ENCODE measurements at regions not wholly inside any gene's neighbourhood (a gene's known extent, or its start where the extent isn't known, plus 50 kb on each side); places are given as distances from the start of the nearest gene placed in this dataset.

DNA sequence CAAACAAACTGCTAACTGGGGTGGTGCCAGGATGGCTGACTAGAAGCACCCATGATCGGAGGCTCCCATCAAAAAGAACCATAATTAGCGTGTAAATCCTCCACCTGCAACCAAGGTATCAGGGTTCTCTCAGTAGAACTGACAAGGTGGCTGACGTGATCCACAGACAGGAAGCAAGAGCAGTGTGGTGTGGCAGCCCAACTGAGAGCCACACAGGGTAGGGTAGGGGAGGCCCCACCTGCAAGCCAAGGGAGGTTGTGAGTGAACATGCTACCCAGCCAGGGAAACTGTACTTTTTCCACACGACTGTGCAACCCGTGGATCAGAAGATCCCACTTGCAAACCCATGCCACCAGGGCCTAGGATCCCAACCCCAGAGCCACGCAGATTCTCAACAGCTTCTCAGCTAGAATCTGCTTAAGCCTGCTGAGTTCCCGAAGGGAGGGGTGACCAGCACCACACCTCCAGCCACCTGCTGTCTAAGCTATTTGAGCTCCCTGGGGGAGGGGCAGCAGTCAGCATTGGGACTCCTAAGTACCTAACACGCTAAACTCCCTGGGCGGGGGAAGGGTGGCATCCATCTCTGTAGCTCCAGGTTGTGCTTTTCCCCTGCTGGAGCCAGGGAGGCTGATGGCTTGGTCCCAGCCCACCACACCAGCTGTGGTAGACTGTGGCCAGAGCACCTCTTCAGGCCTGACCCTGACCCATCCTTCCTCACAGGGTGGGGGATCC lies 425.1 kb downstream of the GPM6A start:
- DNase-seq = no peak
- TF ChIP-seq POLR2A (IDR thresholded peaks at IDR 0.05; ENCODE audit: low read length) (no peak), GATA1 (IDR thresholded peaks at IDR 0.05; ENCODE audit: low read depth, low read length) (no peak)

DNA sequence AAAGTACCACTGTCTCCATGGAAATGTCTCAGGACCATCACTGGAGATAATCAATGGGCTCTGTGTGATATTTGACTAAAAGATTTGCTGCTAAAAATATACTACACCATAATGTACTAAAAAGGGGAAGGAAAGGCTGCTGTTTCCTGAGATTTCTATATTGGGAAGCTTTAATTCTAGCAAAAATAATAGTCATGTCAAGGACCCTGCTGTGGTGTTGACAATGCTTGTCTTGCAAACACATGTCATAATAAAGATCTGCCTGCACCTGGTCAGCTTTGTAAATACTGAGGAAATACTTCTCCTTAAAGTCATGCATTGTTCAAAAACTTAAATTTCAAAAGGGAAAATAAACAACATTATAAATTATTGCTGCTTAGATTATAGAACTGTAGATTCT lies 417.9 kb downstream of the GPM6A start:
- DNase-seq = no peak
- TF ChIP-seq POLR2A (IDR thresholded peaks at IDR 0.05; ENCODE audit: low read length) = no peak
- TF ChIP-seq GATA1 (IDR thresholded peaks at IDR 0.05; ENCODE audit: low read depth, low read length) = no peak

DNA sequence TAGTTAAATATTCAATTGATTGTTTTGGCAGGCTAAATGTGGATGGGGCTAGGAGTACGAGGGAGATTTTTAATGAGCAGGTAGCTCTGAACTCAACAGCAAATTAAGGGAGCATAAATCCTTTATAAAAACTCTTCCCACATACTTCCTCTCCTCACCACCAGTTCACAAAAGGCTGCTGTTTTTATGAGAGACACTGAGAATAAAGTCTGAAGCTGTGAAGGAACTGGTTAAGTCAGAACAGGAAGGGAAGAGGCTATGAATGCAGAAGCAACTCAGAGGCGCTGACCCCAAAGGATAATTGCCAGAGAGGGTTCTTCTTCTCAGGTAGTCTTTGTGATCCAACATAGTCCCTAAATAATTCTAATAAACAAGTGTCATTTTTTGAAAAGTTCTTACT lies 406.1 kb downstream of the GPM6A start:
- no peak for TF ChIP-seq GATA1 (IDR thresholded peaks at IDR 0.05; ENCODE audit: low read depth, low read length)
- no peak for DNase-seq

DNA sequence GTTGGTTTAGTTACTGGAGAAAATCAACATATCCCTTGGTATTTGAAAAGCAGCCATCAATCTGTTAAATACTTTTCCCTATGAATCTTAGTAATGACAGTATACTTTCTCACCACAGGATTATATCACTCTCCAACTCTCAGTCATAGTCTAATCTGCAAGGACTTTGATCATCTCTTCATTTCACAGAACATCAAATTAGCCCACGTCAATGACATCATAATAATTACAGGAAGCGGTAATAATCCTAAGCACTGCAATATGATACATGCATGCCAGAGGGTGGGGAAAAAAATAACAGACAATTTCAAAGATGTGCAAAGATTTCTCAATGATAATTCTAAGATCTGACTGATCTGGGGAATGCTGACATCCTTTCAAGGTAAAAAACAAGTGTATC lies 404.1 kb downstream of the GPM6A start:
- no peak for TF ChIP-seq POLR2A (IDR thresholded peaks at IDR 0.05; ENCODE audit: low read length)
- TF ChIP-seq GATA1 (IDR thresholded peaks at IDR 0.05; ENCODE audit: low read depth, low read length) = no peak
- no peak for DNase-seq

DNA sequence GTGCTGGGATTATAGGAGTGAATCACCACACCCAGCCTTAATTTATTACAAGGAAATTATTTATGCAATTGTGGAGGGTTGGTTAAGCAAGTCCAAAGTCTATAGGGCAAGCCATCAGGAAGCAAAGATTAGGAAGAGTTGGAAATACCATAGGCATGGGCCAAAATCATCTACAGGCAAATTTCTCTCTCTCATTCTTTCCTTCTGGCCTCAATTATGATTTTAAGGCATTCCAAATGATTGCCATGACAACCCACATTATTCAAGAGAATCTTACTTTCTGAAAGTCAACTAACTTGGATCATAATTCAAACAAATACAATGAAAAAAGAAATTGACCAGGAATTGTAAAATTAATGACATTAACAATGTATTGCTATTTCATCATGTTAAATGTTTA lies 400.8 kb downstream of the GPM6A start:
- no peak for DNase-seq

DNA sequence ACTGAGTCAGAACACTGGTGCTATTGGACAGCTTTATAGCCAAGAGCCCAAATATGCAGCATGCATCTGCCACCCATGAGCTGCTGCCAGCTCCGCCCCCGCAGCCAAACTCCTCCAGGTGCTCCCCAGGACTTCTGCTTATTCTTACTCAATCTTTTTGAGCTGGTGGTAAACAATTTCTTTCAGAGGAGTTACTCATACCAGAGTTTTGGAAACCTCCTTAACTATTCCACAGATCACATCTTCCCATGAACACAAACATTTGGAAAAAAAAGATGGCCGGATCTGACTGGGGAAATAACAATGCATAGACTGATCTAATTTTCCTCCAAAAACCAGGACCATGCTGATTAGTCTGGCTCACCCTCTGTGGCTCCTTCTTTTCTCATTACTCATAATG lies 399.9 kb downstream of the GPM6A start:
- no peak for TF ChIP-seq POLR2A (IDR thresholded peaks at IDR 0.05; ENCODE audit: low read length)
- TF ChIP-seq GATA1 (IDR thresholded peaks at IDR 0.05; ENCODE audit: low read depth, low read length) = no peak
- no peak for DNase-seq

More for the DNA sequence above, 400.8 kb downstream of the GPM6A start:
- TF ChIP-seq GATA1 (IDR thresholded peaks at IDR 0.05; ENCODE audit: low read depth, low read length) (no peak), POLR2A (IDR thresholded peaks at IDR 0.05; ENCODE audit: low read length) (no peak)

DNA sequence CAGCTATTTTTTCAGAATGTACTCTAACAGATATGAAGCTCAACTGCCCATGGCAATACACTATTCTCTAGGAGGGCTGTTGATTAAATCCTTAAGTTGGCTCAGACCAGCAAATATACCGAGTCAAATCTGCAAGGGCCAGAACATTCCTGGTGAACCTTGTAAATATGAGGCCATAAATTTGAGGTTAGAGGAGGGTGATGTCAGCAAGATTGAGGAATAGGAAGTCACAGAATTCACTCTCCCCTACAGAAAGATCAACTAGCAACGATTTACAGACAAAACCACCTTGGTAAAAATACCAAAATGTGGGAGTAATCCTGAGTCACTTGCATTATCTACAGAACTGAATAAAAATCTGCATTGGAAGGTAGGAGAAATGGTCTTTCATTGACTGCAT lies 399.3 kb downstream of the GPM6A start:
- TF ChIP-seq POLR2A (IDR thresholded peaks at IDR 0.05; ENCODE audit: low read length) (no peak), GATA1 (IDR thresholded peaks at IDR 0.05; ENCODE audit: low read depth, low read length) (no peak)
- DNase-seq = no peak

DNA sequence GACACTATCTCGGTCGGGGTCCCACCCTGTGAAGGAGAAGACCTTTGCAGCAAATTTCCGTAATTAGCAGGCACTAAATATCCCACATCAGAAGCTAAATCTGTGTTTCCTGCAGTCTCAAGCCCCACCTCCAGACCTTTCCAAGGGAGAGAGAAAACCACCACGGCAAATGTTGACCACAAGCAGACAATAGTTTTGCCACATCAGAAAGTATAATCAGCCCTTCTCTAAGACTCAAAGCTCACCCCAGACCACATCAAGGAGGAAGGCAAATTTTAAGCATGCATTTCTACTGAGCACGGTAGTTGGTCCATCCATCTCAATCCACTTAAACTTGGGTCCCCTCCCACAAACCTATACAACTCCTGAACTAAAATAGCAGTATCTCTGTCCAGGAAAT lies 398.5 kb downstream of the GPM6A start:
- DNase-seq = no peak
- TF ChIP-seq GATA1 (IDR thresholded peaks at IDR 0.05; ENCODE audit: low read depth, low read length) (no peak), POLR2A (IDR thresholded peaks at IDR 0.05; ENCODE audit: low read length) (no peak)

DNA sequence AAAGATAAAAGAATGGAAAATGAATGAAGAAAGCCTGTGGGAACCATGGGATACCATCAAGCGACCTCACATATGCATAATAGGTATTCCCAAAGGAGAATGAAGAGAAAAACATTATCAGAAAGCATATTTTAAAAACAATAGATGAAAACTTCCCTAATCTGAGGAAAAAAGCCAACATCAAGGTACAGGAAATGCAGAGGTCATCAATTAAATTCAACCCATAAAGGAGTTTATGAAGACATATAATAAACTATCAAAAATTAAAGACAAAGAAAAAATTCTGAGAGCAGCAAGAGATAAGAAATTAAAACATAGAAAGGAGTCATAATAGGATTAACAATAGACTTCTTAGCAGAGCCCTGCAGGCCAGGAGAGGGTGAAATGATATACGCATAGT lies 397.5 kb downstream of the GPM6A start:
- DNase-seq = no peak
- no peak for TF ChIP-seq GATA1 (IDR thresholded peaks at IDR 0.05; ENCODE audit: low read depth, low read length)
- TF ChIP-seq POLR2A (IDR thresholded peaks at IDR 0.05; ENCODE audit: low read length) = no peak

DNA sequence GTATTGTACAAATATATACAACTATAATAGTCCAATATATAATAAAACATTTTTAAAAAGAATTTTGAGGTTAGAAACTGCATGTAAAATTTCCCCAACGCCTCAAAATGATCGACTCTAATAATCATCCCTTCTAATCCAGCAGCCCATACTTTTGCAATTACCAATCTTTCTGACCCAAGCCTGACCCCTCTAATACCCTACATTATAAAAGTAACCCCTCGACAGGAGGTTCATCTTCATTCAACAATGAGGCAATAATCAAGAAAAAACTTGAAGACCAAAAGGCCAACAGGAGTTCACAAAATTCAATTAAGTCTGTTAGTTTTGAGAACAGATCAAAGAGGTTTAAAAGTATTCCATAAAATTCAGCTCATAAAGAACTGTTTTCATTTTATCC lies 393.5 kb downstream of the GPM6A start:
- TF ChIP-seq GATA1 (IDR thresholded peaks at IDR 0.05; ENCODE audit: low read depth, low read length) (no peak), POLR2A (IDR thresholded peaks at IDR 0.05; ENCODE audit: low read length) (no peak)
- no peak for DNase-seq

DNA sequence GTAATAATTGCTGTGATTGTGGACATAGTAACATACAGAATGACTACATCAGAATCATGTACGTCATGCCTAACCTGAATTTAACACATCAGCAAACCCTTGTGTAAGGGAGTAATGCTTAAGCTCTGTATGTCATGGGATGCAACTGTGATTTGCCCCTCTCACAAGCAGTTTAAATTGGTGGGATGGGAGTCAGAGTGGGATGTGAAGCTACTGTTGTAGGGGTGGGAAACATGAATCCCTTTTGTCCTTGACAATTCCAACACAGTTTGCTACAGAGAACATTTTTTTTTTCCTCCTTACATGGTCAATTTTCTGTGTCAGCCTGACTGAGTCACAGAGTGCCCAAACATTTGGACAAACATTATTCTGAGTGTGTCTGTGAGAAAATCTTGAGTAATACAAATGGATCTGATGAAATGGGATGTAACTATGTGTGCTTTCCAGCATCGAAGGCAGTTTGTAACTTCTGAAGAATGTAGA lies 392.8 kb downstream of the GPM6A start:
- no peak for DNase-seq

DNA sequence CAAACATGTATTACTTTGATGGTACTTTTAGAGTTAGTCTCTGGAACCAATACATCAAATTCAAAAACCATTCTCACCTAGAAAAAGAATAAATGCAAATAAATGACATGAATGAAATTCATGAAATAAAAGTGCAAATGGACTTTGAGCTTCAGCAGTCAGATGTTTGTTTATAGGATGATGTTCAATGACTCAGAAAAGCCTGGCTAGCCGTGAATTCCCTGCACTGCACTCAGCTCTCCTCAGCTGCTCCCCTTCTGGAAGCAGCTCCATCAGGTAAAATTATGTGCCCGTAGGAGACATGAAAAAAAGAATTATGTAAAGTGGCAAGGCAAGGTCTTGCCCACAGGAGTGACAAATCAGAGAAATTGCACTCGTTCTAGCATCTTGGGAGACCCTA lies 390.6 kb downstream of the GPM6A start:
- no peak for TF ChIP-seq POLR2A (IDR thresholded peaks at IDR 0.05; ENCODE audit: low read length)
- no peak for TF ChIP-seq GATA1 (IDR thresholded peaks at IDR 0.05; ENCODE audit: low read depth, low read length)
- no peak for DNase-seq

More for the DNA sequence above, 392.8 kb downstream of the GPM6A start:
- TF ChIP-seq GATA1 (IDR thresholded peaks at IDR 0.05; ENCODE audit: low read depth, low read length) (no peak), POLR2A (IDR thresholded peaks at IDR 0.05; ENCODE audit: low read length) (no peak)

DNA sequence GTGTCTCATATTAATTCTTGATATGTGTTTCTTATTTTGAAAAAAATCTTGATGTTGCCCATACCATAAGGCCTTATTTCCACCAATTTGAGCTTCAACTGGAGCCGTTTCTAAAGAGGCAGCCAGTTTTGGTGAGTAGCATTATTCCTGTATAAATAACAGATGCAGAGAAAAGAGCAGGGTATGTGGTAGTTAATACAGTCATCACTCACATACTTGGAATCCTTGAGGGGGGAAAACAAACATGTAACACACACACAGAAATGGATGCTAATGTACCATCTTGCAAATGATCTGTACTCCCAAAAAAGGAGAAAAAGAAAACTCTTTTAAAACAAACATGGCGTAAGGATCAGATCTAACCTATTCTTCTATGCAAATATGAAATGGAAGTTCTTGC lies 389.7 kb downstream of the GPM6A start:
- TF ChIP-seq POLR2A (IDR thresholded peaks at IDR 0.05; ENCODE audit: low read length) = no peak
- TF ChIP-seq GATA1 (IDR thresholded peaks at IDR 0.05; ENCODE audit: low read depth, low read length) = no peak

DNA sequence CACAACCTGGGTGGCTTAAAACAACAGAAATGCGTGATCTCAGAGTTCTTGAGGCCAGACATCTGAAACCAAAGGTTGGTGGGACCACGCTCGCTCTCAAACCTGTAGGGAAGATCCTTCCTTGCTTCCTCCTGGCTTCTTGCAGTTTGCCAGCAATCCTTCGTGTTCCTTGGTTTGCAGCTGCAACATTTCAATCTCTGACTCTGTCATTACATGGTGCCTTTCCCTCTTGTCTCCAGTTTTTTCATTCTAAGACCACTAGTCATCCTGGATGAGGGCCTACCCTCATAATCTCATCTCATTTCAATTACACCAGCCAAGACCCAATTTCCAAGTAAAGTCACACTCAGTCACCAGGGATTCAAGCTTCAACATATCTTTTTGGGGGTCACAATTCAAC lies 388.0 kb downstream of the GPM6A start:
- no peak for DNase-seq
- TF ChIP-seq POLR2A (IDR thresholded peaks at IDR 0.05; ENCODE audit: low read length) (no peak), GATA1 (IDR thresholded peaks at IDR 0.05; ENCODE audit: low read depth, low read length) (no peak)

More for the DNA sequence above, 389.7 kb downstream of the GPM6A start:
- no peak for DNase-seq

DNA sequence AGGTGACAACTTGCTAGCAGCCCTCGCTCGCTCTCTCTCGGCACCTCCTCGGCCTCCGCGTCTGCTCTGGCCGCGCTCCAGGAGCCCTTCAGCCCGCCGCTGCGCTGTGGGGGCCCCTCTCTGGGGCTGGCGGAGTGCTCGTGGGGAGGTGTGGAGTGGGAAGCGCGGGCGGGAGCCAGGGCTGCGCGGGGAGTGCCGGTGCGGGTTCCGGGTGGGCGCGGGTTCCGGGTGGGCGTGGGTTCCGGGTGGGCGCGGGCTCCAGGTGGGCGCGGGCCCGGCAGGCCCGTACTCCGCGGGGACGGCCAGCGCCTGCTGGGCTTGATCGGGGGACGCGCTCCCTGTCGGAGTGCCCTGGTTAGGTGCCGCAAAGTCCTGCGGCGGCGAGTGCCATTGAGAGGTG lies 384.3 kb downstream of the GPM6A start:
- no peak for TF ChIP-seq GATA1 (IDR thresholded peaks at IDR 0.05; ENCODE audit: low read depth, low read length)
- TF ChIP-seq POLR2A (IDR thresholded peaks at IDR 0.05; ENCODE audit: low read length) = no peak
- no peak for DNase-seq

Measured in erythroblast (primary cell).